K562 (cell line): ENCODE measurements at regions not wholly inside any gene's neighbourhood (a gene's known extent, or its start where the extent isn't known, plus 50 kb on each side); places are given as distances from the start of the nearest gene placed in this dataset.
A peak's percentile ranks its signal among the peaks of the same experiment; 100 is the strongest.
"Not testable (repeated sequence)": the region's sequence is repeated elsewhere in the genome, so short reads cannot be mapped to it uniquely, and the experiment has no call there.

Source experiments
- ATAC-seq: fragments of 200-7000 bp; cut with Tn5 transposase; 3 replicates; pipeline ENCODE4 v1.9.1; 2020; ENCODE audit warnings: moderate library complexity
- BruUV-seq: library from RNA; stranded (reverse); fragments of 400-500 nt; replicated peaks from 2 replicates; lab custom pipeline; 2021; lab: Mats Ljungman, UMichigan
- CTCF ChIA-PET: fragments of 300-600 bp; formaldehyde crosslinking; extraction: SDS; loops from one replicate; lab custom pipeline; 2021; ENCODE audit warnings: low intra/inter-chr PET ratio; lab: Yijun Ruan, JAX
- POLR2A ChIA-PET: fragments of 300-600, 350-650 bp; sonication (Branson Sonifier 250); formaldehyde crosslinking; extraction: SDS; loops from one replicate; lab custom pipeline; 2021; ENCODE audit warnings: antibody characterized with exemption, inconsistent platforms; lab: Yijun Ruan, JAX
- DNase-seq, 4 experiments: peaks; one replicate each; pipeline versions ENCODE4 v3.0.0 to v3.0.0-alpha.2; 2011 to 2018; ENCODE audit warnings: low spot score in 3 of 4, mixed read lengths in 3 of 4; ENCODE audit errors: extremely low read depth in 1 of 4
- FAIRE-seq: peaks from 2 replicates; lab custom pipeline; 2011; peaks lifted over from hg19 to GRCh38; lab: Jason Lieb, UNC
- H2AFZ ChIP-seq: 2 replicates; pipeline ENCODE4 v1.6.0; 2011; ENCODE audit warnings: low read depth, low read length, control low read depth, inconsistent platforms
- H3K27ac ChIP-seq: fragments of 200-600 bp; 3 replicates; pipeline ENCODE4 v1.8.0; 2011; ENCODE audit warnings: low read depth, mild to moderate bottlenecking, control low read depth, inconsistent platforms, low read length, moderate library complexity, mixed read lengths; ENCODE audit errors: extremely low read depth
- H3K27me3 ChIP-seq, 2 experiments: fragments of 300-600 bp in 1 of 2; 2 replicates in 1 of 2; 3 replicates in 1 of 2; pipeline versions ENCODE4 v1.6.0 to v1.8.0; 2011; ENCODE audit warnings: inconsistent platforms in 2 of 2, low read length in 2 of 2, mild to moderate bottlenecking in 1 of 2, mixed read lengths in 1 of 2, moderate library complexity in 1 of 2; ENCODE audit not compliant: control insufficient read depth in 2 of 2, insufficient read depth in 2 of 2
- H3K36me3 ChIP-seq: fragments of 300-600 bp; 3 replicates; pipeline ENCODE4 v1.8.0; 2011; ENCODE audit warnings: mild to moderate bottlenecking, low read length, inconsistent platforms; ENCODE audit not compliant: control insufficient read depth, insufficient read depth
- H3K4me1 ChIP-seq, 2 experiments: fragments of 200-600 bp in 1 of 2; replicated peaks in 1 of 2; 2 replicates in 1 of 2; 3 replicates in 1 of 2; pipeline versions ENCODE4 v1.5.1 to v1.8.0; 2011; ENCODE audit warnings: inconsistent platforms in 2 of 2, low read length in 2 of 2, mild to moderate bottlenecking in 1 of 2, mixed read lengths in 1 of 2, moderate library complexity in 1 of 2; ENCODE audit not compliant: control insufficient read depth in 2 of 2, insufficient read depth in 2 of 2
- H3K4me2 ChIP-seq: 2 replicates; pipeline ENCODE4 v1.6.1; 2011; ENCODE audit warnings: low read length, control low read depth, inconsistent platforms, mixed read lengths; ENCODE audit not compliant: insufficient read depth
- H3K4me3 ChIP-seq: fragments of 200-600 bp; sonication (generic), shearing (Covaris generic); 2 replicates; pipeline ENCODE4 v1.5.1; 2016; ENCODE audit warnings: control low read depth, inconsistent platforms
- H3K79me2 ChIP-seq: fragments of 200-600 bp; 3 replicates; pipeline ENCODE4 v1.8.0; 2011; ENCODE audit warnings: low read length, inconsistent platforms; ENCODE audit not compliant: control insufficient read depth, insufficient read depth
- H3K9ac ChIP-seq, 2 experiments: 2 replicates each; pipeline versions ENCODE4 v1.6.0 to v1.6.1; 2011; ENCODE audit warnings: low read depth in 2 of 2, low read length in 2 of 2, control low read depth in 1 of 2, inconsistent platforms in 1 of 2, mild to moderate bottlenecking in 1 of 2, mixed read lengths in 1 of 2; ENCODE audit not compliant: insufficient read depth in 1 of 2
- H3K9me1 ChIP-seq: one replicate; pipeline ENCODE4 v1.6.0; 2011; ENCODE audit warnings: inconsistent platforms, mild to moderate bottlenecking, low read length, moderate library complexity; ENCODE audit not compliant: control insufficient read depth, insufficient read depth
- H3K9me3 ChIP-seq: replicated peaks from 2 replicates; pipeline ENCODE4 v1.5.1; 2011; ENCODE audit warnings: low read depth, low read length, inconsistent platforms; ENCODE audit not compliant: control insufficient read depth, insufficient read depth
- H4K20me1 ChIP-seq: replicated peaks from 2 replicates; pipeline ENCODE4 v1.6.1; 2011; ENCODE audit warnings: low read length, inconsistent platforms, mixed read lengths; ENCODE audit not compliant: control insufficient read depth, insufficient read depth
- CBX8 ChIP-seq: fragments of 200-600 bp; sonication (generic); IDR thresholded peaks from 2 replicates; pipeline ENCODE4 v1.6.1; 2012; ENCODE audit warnings: borderline replicate concordance, mixed run types, low read depth, mild to moderate bottlenecking, moderate library complexity, mixed read lengths, low read length, control low read depth, inconsistent platforms; ENCODE audit not compliant: poor library complexity, severe bottlenecking; ENCODE audit errors: extremely low read depth
- SRSF9 ChIP-seq: fragments of 200-400 bp; formaldehyde crosslinking; IDR thresholded peaks from 2 replicates; pipeline ENCODE4 v1.6.1; 2017; ENCODE audit warnings: low read depth, low read length, borderline replicate concordance
- TSC22D4 ChIP-seq: fragments of 450-650 bp; IDR thresholded peaks from 2 replicates; pipeline ENCODE4 v1.6.1; 2016; ENCODE audit warnings: missing genetic modification characterization, missing biosample characterization, control low read depth
- WGBS: fragments of 100-300 bp; shearing (Covaris generic); methylation state at CpG from one replicate; pipeline ENCODE4 v1.1.6; 2016; ENCODE audit warnings: low coverage, mixed read lengths; ENCODE audit not compliant: insufficient coverage; ENCODE audit errors: missing lambda C conversion rate; 5-methylcytosine and 5-hydroxymethylcytosine counted together
- in situ Hi-C: fragments of 300-500 bp; cut with MboI; formaldehyde crosslinking; loops from 4 replicates; pipeline ENCODE4 v1.15.0; 2018; ENCODE audit warnings: inconsistent platforms, mixed read lengths
- intact Hi-C: fragments of 100-400 bp; cut with micrococcal nuclease; formaldehyde crosslinking; loops from 2 replicates; pipeline ENCODE4 v1.14.2; 2022

DNA sequence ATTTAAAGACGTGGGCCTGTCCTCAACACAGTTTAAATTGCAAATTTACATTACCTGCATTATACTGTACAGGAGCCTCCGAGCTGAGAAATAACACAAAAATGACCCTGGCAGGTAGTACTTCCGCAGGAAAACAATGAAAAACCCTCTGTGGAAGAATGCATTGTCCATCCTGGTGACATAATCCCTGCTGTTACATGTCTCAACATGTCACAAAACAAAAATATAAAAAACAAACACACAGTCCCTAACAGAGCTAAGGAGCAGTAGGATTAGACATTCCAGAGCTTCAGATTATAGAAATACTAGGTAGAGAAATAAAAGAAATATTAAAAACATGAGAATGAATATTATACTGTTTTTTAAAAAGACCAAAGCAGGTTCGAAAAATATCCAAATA is 359.2 kb downstream of the SRGAP2C start:
- H3K4me1 ChIP-seq, ATAC-seq, H3K27ac ChIP-seq, in situ Hi-C loops, H3K36me3 ChIP-seq, H3K4me2 ChIP-seq, H3K9ac ChIP-seq, H3K27me3 ChIP-seq, H3K79me2 ChIP-seq, H2AFZ ChIP-seq, H4K20me1 ChIP-seq, BruUV-seq, H3K9me3 ChIP-seq, H3K9me1 ChIP-seq, CTCF ChIA-PET, POLR2A ChIA-PET, FAIRE-seq, H3K4me3 ChIP-seq, DNase-seq: not testable (repeated sequence)
- 0% methylated on average over 3 of the region's 4 CpGs for WGBS
- intact Hi-C loops = loop anchor here (10.0 kb wide), 1 partner anchor 79 kb away; no protein-coding TSS in a partner anchor

DNA sequence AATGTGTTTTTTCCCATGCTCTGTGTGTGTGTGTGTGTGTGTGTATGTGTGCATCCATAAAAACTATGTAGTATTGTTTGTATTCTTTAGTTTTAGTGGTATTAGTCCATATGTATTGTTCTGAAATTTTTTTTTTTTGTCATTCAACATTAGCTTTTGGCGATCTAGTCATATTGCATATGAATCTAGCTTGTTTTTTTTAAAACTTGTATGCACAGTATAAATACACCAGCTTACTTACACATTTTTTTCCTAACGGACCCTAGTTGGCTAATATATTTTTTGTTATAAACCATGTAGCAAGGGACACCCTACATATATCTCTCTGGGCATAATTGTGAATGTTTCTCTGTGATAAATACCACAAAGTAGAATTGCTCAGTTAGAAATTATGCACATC is 359.7 kb downstream of the SRGAP2C start:
- Histone ChIP-seq H3K27ac (no peak overlapping the region), H3K36me3 (no peaks in the 10 kb centered on the region), H3K27me3 (no peaks in the 10 kb centered on the region), H3K4me1 (no peaks in the 10 kb centered on the region), H4K20me1 (no peaks in the 10 kb centered on the region), H2AFZ (no peak overlapping the region), H3K9me1 (no peaks in the 10 kb centered on the region), H3K4me2 (no peak overlapping the region), H3K9me3 (no peaks in the 10 kb centered on the region), H3K9ac (no peak overlapping the region), H3K4me3 (no peak overlapping the region), H3K79me2 (no peaks in the 10 kb centered on the region)
- no peak for TF ChIP-seq TSC22D4 (tag)
- no peak for TF ChIP-seq SRSF9
- TF ChIP-seq CBX8 = peak; percentile 92
- DNase-seq (no peak), ATAC-seq (no peak), FAIRE-seq (no peak)
- in situ Hi-C loops (no loop called here), intact Hi-C loops (loop anchor here (10.0 kb wide), 1 partner anchor 80 kb away; no protein-coding TSS in a partner anchor)
- ChIA-PET CTCF (no interaction called here), POLR2A (no interaction called here)
- 0% methylated on average over 2 of the region's 2 CpGs for WGBS
- BruUV-seq = no TSS peak

DNA sequence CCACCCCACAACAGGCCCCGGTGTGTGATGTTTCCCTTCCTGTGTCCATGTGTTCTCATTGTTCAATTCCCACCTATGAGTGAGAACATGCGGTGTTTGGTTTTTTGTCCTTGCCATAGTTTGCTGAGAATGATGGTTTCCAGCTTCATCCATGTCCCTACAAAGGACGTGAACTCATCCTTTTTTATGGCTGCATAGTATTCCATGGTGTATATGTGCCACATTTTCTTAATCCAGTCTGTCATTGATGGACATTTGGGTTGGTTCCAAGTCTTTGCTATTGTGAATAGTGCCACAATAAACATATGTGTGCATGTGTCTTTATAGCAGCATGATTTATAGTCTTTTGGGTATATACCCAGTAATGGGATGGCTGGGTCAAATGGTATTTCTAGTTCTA is 361.1 kb downstream of the SRGAP2C start:
- CTCF ChIA-PET, POLR2A ChIA-PET: not testable (repeated sequence)
- intact Hi-C loops = loop anchor here (10.0 kb wide), 1 partner anchor 81 kb away; no protein-coding TSS in a partner anchor

More for the DNA sequence above, 361.1 kb downstream of the SRGAP2C start:
- H3K79me2 ChIP-seq, H3K27me3 ChIP-seq, DNase-seq, BruUV-seq, H3K9me1 ChIP-seq, H3K4me1 ChIP-seq, H3K9me3 ChIP-seq, H3K36me3 ChIP-seq, H3K4me3 ChIP-seq, ATAC-seq, H3K9ac ChIP-seq, H3K4me2 ChIP-seq, in situ Hi-C loops, H2AFZ ChIP-seq, H3K27ac ChIP-seq, FAIRE-seq, H4K20me1 ChIP-seq: not testable (repeated sequence)
- WGBS = no CpG with 5 or more reads among the region's 3 CpGs
